HEK293T (cell line): ENCODE measurements at regions not wholly inside any gene's neighbourhood (a gene's known extent, or its start where the extent isn't known, plus 50 kb on each side); places are given as distances from the start of the nearest gene placed in this dataset.

Source experiments
- ARNT ChIP-seq: fragments of 450-650 bp; IDR thresholded peaks from 2 replicates; pipeline ENCODE4 v1.6.1; 2017; ENCODE audit warnings: mild to moderate bottlenecking
- BHLHE40 ChIP-seq: fragments of 450-650 bp; IDR thresholded peaks from 2 replicates; pipeline ENCODE4 v1.6.1; 2016; ENCODE audit warnings: mild to moderate bottlenecking, moderate library complexity, borderline replicate concordance
- ELF4 ChIP-seq: fragments of 450-650 bp; IDR thresholded peaks from 2 replicates; pipeline ENCODE4 v1.6.1; 2017; ENCODE audit warnings: antibody characterized with exemption
- FOXA1 ChIP-seq: fragments of 450-650 bp; IDR thresholded peaks from 2 replicates; pipeline ENCODE4 v1.6.1; 2016; ENCODE audit warnings: mild to moderate bottlenecking
- FOXK2 ChIP-seq: fragments of 450-650 bp; IDR thresholded peaks from 2 replicates; pipeline ENCODE4 v1.6.1; 2016; ENCODE audit warnings: mild to moderate bottlenecking
- FOXM1 ChIP-seq: fragments of 450-650 bp; IDR thresholded peaks from 2 replicates; pipeline ENCODE4 v1.6.1; 2017; ENCODE audit warnings: mild to moderate bottlenecking, borderline replicate concordance
- LEF1 ChIP-seq: fragments of 450-650 bp; IDR thresholded peaks from 2 replicates; pipeline ENCODE4 v1.6.1; 2017; ENCODE audit warnings: mild to moderate bottlenecking, borderline replicate concordance
- NFRKB ChIP-seq: fragments of 450-650 bp; IDR thresholded peaks from 2 replicates; pipeline ENCODE4 v1.6.1; 2016; ENCODE audit warnings: mild to moderate bottlenecking, moderate library complexity
- SP1 ChIP-seq: fragments of 450-650 bp; IDR thresholded peaks from 2 replicates; pipeline ENCODE4 v1.6.1; 2017
- TARDBP ChIP-seq: fragments of 450-650 bp; IDR thresholded peaks from 2 replicates; pipeline ENCODE4 v1.6.1; 2016
- ZNF384 ChIP-seq: fragments of 450-650 bp; IDR thresholded peaks from 2 replicates; pipeline ENCODE4 v1.6.1; 2016

- TF ChIP-seq LEF1 = no peak
- TF ChIP-seq TARDBP = no peak
- no peak for TF ChIP-seq BHLHE40
- no peak for TF ChIP-seq FOXK2
- TF ChIP-seq FOXA1 = no peak
- no peak for TF ChIP-seq NFRKB
- TF ChIP-seq ELF4 = no peak
- no peak for TF ChIP-seq FOXM1
- TF ChIP-seq SP1 = no peak
- TF ChIP-seq ARNT = no peak
- no peak for TF ChIP-seq ZNF384
These were observed 451.0 kb upstream of the MAN1A1 start for GRCh38 chr6:119800526-119800925.
